Tongue (tissue), 2 donors: ENCODE measurements at regions not wholly inside any gene's neighbourhood (a gene's known extent, or its start where the extent isn't known, plus 50 kb on each side); places are given as distances from the start of the nearest gene placed in this dataset. TPM values are rescaled to one million over a fixed set of nuclear protein-coding genes. Genes with fewer than 3 reads are reported as not detected.

Source experiments
- DNase-seq: peaks from one replicate; pipeline ENCODE4 v3.0.0-alpha.2; 2015
- small RNA-seq: library from RNA; depleted of rRNA; stranded (forward); fragments of <200 nt; gene quantifications from one replicate; pipeline ENCODE3, GENCODE V24; 2014; ENCODE audit warnings: low replicate concordance

GRCh38 chr3:16114930-16115329 is 59.5 kb upstream of the GALNT15 start:
- no peak for DNase-seq

- no peak for DNase-seq
Measured at GRCh38 chr3:16118396-16118795, 56.1 kb upstream of the GALNT15 start.

GRCh38 chr3:16119887-16120286 is 54.6 kb upstream of the GALNT15 start:
- no peak for DNase-seq

- no peak for DNase-seq
Measured at GRCh38 chr3:16121391-16121790, 53.1 kb upstream of the GALNT15 start.

GRCh38 chr3:16122155-16122554 is 52.3 kb upstream of the GALNT15 start:
- DNase-seq = no peak

- DNase-seq = no peak
Measured at GRCh38 chr3:16122661-16123060, 51.8 kb upstream of the GALNT15 start.

- no peak for DNase-seq
Measured at GRCh38 chr3:16124636-16125035, 49.8 kb upstream of the GALNT15 start.

Small RNAs in the stretch of these regions (small RNA-seq; reads per million reads assigned to genes)
- gene MIR563 = not detected
